ENCODE measurements at regions not wholly inside any gene's neighbourhood (a gene's known extent, or its start where the extent isn't known, plus 50 kb on each side); places are given as distances from the start of the nearest gene placed in this dataset.

GRCh38 chr1:90850181-90850897, 133.2 kb upstream of the BARHL2 start:
- peak overlapping the region; percentile 66 for H3K4me3 ChIP-seq (ENCODE audit: low read depth, low read length)
- TF ChIP-seq, protein P1, sequence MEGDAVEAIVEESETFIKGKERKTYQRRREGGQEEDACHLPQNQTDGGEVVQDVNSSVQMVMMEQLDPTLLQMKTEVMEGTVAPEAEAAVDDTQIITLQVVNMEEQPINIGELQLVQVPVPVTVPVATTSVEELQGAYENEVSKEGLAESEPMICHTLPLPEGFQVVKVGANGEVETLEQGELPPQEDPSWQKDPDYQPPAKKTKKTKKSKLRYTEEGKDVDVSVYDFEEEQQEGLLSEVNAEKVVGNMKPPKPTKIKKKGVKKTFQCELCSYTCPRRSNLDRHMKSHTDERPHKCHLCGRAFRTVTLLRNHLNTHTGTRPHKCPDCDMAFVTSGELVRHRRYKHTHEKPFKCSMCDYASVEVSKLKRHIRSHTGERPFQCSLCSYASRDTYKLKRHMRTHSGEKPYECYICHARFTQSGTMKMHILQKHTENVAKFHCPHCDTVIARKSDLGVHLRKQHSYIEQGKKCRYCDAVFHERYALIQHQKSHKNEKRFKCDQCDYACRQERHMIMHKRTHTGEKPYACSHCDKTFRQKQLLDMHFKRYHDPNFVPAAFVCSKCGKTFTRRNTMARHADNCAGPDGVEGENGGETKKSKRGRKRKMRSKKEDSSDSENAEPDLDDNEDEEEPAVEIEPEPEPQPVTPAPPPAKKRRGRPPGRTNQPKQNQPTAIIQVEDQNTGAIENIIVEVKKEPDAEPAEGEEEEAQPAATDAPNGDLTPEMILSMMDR (IDR thresholded peaks at IDR 0.05; ENCODE audit: low read depth, low read length), result no peak

- TF ChIP-seq, protein P1 (IDR thresholded peaks at IDR 0.05; ENCODE audit: low read depth, low read length), result no peak
- no peak overlapping the region for H3K4me3 ChIP-seq (ENCODE audit: low read depth, low read length)
Observed at GRCh38 chr1:90841473-90841872, 124.4 kb upstream of the BARHL2 start.

GRCh38 chr1:90840352-90840751, 123.2 kb upstream of the BARHL2 start:
- TF ChIP-seq, protein P1 (IDR thresholded peaks at IDR 0.05; ENCODE audit: low read depth, low read length), result no peak
- no peak overlapping the region for H3K4me3 ChIP-seq (ENCODE audit: low read depth, low read length)

GRCh38 chr1:90839323-90839722, 122.2 kb upstream of the BARHL2 start:
- TF ChIP-seq, protein P1 (IDR thresholded peaks at IDR 0.05; ENCODE audit: low read depth, low read length), result no peak

DNA sequence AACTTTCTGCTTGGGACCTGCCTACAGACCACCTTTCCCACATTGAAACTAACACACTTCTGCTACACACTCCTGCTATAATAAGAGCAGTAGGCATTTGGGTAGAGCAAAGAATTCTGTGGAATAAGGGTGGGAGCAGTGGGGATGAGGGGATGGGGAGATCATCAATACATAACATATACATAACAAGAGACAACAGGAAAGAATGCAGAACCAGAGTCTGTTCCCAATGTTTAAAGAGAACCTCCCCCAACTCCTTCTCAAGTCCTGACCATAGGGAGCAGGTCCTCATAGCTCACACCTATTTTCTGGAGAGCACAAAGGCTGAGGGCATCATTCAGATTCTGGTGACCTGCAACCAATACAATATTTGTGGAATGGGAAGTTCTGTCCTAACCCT, 121.6 kb upstream of the BARHL2 start:
- no peak overlapping the region for H3K4me3 ChIP-seq (ENCODE audit: low read depth, low read length)
- TF ChIP-seq, protein P1 (IDR thresholded peaks at IDR 0.05; ENCODE audit: low read depth, low read length), result no peak

More at GRCh38 chr1:90839323-90839722, 122.2 kb upstream of the BARHL2 start:
- no peak overlapping the region for H3K4me3 ChIP-seq (ENCODE audit: low read depth, low read length)

DNA sequence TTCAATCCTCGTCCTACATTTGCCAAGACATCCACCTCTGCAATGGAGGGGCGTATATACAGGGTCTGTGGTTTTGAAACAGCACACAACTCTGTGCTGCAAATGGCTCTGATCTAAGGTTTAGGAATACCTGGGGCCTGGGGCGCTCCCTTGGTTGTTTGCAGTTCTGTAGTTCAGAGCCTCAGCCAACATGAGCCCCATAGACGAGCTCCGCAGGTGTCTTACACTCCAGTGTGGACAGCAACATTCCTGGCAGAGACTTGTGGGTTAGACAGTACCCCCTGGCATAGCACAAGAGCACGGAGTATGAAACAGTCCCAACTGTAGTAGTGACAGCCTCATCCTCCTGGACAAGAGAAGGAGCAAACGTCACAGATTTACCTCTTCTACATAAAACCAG, 120.3 kb upstream of the BARHL2 start:
- TF ChIP-seq, protein P1 (IDR thresholded peaks at IDR 0.05; ENCODE audit: low read depth, low read length), result no peak

GRCh38 chr1:90836345-90836679, 119.2 kb upstream of the BARHL2 start:
- H3K4me3 ChIP-seq (ENCODE audit: low read depth, low read length), result no peak overlapping the region
- TF ChIP-seq, protein P1 (IDR thresholded peaks at IDR 0.05; ENCODE audit: low read depth, low read length), result no peak

More for the DNA sequence above, 120.3 kb upstream of the BARHL2 start:
- no peak overlapping the region for H3K4me3 ChIP-seq (ENCODE audit: low read depth, low read length)
